Esophagus squamous epithelium (tissue), 4 donors: ENCODE measurements at regions not wholly inside any gene's neighbourhood (a gene's known extent, or its start where the extent isn't known, plus 50 kb on each side); places are given as distances from the start of the nearest gene placed in this dataset.

Experiments used
- CTCF ChIP-seq, 6 experiments: fragments of 450-650 bp in 4 of 6; fragments of 200-600 bp in 2 of 6; sonication (generic) in 2 of 6; IDR thresholded peaks; one replicate each; pipeline ENCODE4 v1.5.1; 2016 to 2019; ENCODE audit warnings: antibody characterized with exemption in 6 of 6, mild to moderate bottlenecking in 4 of 6, moderate library complexity in 4 of 6
- POLR2A ChIP-seq, 4 donors: fragments of 450-650 bp; IDR thresholded peaks; one replicate each; pipeline ENCODE4 v1.6.1; 2017; ENCODE audit warnings: antibody characterized with exemption in 4 of 4, mild to moderate bottlenecking in 4 of 4, moderate library complexity in 3 of 4

- TF ChIP-seq CTCF (IDR thresholded peaks at IDR 0.05), result no peak
- TF ChIP-seq POLR2A (IDR thresholded peaks at IDR 0.05), result no peak
Observed at GRCh38 chr17:79137789-79138165, 63.2 kb downstream of the ENGASE start.
